Uterus (tissue), 2 donors: ENCODE measurements at regions not wholly inside any gene's neighbourhood (a gene's known extent, or its start where the extent isn't known, plus 50 kb on each side); places are given as distances from the start of the nearest gene placed in this dataset.

Experiments
- POLR2A ChIP-seq, 2 donors: fragments of 450-650 bp; IDR thresholded peaks; one replicate each; pipeline ENCODE4 v1.6.1; 2016; ENCODE audit warnings: antibody characterized with exemption in 2 of 2, mild to moderate bottlenecking in 1 of 2, moderate library complexity in 1 of 2
- TF ChIP-seq, protein P1 (sequence below), 4 experiments: fragments of 200-600 bp in 2 of 4; fragments of 450-650 bp in 2 of 4; sonication (generic) in 2 of 4; IDR thresholded peaks; one replicate each; pipeline ENCODE4 v1.5.1; 2016 to 2019; ENCODE audit warnings: antibody characterized with exemption in 4 of 4, mild to moderate bottlenecking in 2 of 4, moderate library complexity in 1 of 4

DNA sequence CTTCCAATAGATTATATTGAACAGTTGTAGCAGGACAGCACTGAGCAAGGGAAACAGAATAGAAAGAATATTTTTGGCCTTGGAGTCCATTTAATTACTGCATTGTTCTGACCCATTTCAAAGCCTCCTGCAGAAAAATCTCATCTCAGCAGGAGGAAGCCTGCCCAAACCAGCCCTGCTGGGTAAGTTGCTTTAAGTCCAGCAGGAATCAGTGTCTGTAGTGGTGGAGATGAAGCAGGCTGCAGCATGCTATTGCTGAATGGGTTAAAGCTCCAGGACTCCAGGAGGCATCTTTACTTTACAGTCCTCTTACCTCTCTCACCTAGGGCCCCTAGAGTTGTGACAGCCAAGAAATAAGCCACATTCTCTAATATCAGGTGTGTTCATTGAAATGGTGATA is 380.3 kb upstream of the THBS1 start:
- TF ChIP-seq, protein P1, sequence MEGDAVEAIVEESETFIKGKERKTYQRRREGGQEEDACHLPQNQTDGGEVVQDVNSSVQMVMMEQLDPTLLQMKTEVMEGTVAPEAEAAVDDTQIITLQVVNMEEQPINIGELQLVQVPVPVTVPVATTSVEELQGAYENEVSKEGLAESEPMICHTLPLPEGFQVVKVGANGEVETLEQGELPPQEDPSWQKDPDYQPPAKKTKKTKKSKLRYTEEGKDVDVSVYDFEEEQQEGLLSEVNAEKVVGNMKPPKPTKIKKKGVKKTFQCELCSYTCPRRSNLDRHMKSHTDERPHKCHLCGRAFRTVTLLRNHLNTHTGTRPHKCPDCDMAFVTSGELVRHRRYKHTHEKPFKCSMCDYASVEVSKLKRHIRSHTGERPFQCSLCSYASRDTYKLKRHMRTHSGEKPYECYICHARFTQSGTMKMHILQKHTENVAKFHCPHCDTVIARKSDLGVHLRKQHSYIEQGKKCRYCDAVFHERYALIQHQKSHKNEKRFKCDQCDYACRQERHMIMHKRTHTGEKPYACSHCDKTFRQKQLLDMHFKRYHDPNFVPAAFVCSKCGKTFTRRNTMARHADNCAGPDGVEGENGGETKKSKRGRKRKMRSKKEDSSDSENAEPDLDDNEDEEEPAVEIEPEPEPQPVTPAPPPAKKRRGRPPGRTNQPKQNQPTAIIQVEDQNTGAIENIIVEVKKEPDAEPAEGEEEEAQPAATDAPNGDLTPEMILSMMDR (IDR thresholded peaks at IDR 0.05), result no peak
- no peak for TF ChIP-seq POLR2A (IDR thresholded peaks at IDR 0.05)
